OCI-LY3 (cell line): ENCODE measurements at regions not wholly inside any gene's neighbourhood (a gene's known extent, or its start where the extent isn't known, plus 50 kb on each side); places are given as distances from the start of the nearest gene placed in this dataset.

Experiments used
- EZH2phosphoT487 ChIP-seq: fragments of 200-600 bp; shearing (Covaris generic); IDR thresholded peaks from 2 replicates; pipeline ENCODE4 v1.6.1; 2018; ENCODE audit warnings: antibody characterized with exemption, mixed run types, low read depth
- TF ChIP-seq, protein P1 (sequence below): fragments of 200-600, 300-600 bp; sonication (generic); IDR thresholded peaks from 2 replicates; pipeline ENCODE4 v1.5.1; 2014; ENCODE audit warnings: antibody characterized with exemption, low read length, low read depth

DNA sequence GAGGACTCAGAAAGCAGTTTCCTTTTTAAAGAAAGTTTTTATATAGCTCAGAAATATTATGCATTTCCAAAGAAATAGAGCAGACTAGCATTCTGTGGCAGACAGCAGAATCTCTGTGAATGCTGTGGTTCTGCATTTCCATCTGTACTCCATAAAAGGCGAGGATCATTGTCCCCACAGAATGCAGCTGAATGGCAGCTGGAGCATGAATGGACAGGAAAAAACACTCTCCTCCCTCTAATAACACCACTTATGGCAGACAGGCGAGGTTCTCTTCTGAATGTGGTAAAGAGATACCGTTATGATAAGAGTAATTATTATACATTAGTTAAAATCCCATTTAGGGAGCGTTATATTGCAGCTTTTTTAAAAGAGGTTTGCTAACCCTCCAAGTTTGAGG lies 81.4 kb upstream of the WLS start:
- TF ChIP-seq, protein P1, sequence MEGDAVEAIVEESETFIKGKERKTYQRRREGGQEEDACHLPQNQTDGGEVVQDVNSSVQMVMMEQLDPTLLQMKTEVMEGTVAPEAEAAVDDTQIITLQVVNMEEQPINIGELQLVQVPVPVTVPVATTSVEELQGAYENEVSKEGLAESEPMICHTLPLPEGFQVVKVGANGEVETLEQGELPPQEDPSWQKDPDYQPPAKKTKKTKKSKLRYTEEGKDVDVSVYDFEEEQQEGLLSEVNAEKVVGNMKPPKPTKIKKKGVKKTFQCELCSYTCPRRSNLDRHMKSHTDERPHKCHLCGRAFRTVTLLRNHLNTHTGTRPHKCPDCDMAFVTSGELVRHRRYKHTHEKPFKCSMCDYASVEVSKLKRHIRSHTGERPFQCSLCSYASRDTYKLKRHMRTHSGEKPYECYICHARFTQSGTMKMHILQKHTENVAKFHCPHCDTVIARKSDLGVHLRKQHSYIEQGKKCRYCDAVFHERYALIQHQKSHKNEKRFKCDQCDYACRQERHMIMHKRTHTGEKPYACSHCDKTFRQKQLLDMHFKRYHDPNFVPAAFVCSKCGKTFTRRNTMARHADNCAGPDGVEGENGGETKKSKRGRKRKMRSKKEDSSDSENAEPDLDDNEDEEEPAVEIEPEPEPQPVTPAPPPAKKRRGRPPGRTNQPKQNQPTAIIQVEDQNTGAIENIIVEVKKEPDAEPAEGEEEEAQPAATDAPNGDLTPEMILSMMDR = no peak
- TF ChIP-seq EZH2phosphoT487 = no peak
